ENCODE measurements at regions not wholly inside any gene's neighbourhood (a gene's known extent, or its start where the extent isn't known, plus 50 kb on each side); places are given as distances from the start of the nearest gene placed in this dataset.

DNA sequence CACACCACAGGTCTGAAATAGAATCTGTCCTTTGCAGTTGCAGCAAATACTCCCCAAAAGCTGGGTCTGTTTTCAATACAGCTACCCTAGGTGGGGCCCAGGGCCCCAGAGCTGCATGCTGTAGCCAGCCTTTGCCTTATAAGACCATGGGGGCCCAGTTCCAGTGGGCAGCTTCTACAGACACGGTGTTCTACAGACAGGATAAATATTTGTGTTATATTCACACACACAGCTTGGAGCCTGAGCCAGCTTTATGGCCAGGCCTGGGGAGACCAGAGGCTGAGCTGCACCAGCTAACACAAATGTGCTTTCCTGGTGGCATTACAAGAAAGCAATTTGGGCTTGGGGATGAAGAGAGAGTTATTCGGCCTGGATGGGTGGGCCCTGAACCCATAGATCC lies 151.8 kb upstream of the NCAM1 start:
- TF ChIP-seq CTCF (IDR thresholded peaks at IDR 0.05) (no peak), POLR2A (IDR thresholded peaks at IDR 0.05) (no peak)
